Retinal pigment epithelial cell (primary cell): ENCODE measurements at regions not wholly inside any gene's neighbourhood (a gene's known extent, or its start where the extent isn't known, plus 50 kb on each side); places are given as distances from the start of the nearest gene placed in this dataset.

Experiments used
- DNase-seq: peaks from one replicate; pipeline ENCODE4 v3.0.0-alpha.2; 2010; ENCODE audit warnings: low read depth
- H3K4me3 ChIP-seq: 2 replicates; pipeline ENCODE4 v1.5.1; 2011; ENCODE audit warnings: mild to moderate bottlenecking, low read length, control low read depth, moderate library complexity
- CTCF ChIP-seq: conservative IDR thresholded peaks from 2 replicates; pipeline ENCODE4 v1.5.1; 2011; ENCODE audit warnings: low read depth, low read length, control low read depth, inconsistent platforms

GRCh38 chr3:101096444-101096843, 103.2 kb upstream of the ABI3BP start:
- DNase-seq, result no peak
- no peak for TF ChIP-seq CTCF
- H3K4me3 ChIP-seq, result no peak overlapping the region

- H3K4me3 ChIP-seq, result no peak overlapping the region
- TF ChIP-seq CTCF, result no peak
- DNase-seq, result no peak
Measured at GRCh38 chr3:101095693-101096430, 102.6 kb upstream of the ABI3BP start.

- no peak for TF ChIP-seq CTCF
- DNase-seq, result no peak
- no peak overlapping the region for H3K4me3 ChIP-seq
Measured at GRCh38 chr3:101091489-101091888, 98.3 kb upstream of the ABI3BP start.

GRCh38 chr3:101085752-101086151, 92.5 kb upstream of the ABI3BP start:
- H3K4me3 ChIP-seq, result no peak overlapping the region
- TF ChIP-seq CTCF, result no peak
- no peak for DNase-seq

- DNase-seq, result no peak
- TF ChIP-seq CTCF, result no peak
- H3K4me3 ChIP-seq, result no peak overlapping the region
Measured at GRCh38 chr3:101084404-101084803, 91.2 kb upstream of the ABI3BP start.

- TF ChIP-seq CTCF, result no peak
- no peak for DNase-seq
- H3K4me3 ChIP-seq, result no peak overlapping the region
Measured at GRCh38 chr3:101081999-101082398, 88.8 kb upstream of the ABI3BP start.

- DNase-seq, result no peak
- TF ChIP-seq CTCF, result no peak
- H3K4me3 ChIP-seq, result no peak overlapping the region
Measured at GRCh38 chr3:101081446-101081845, 88.2 kb upstream of the ABI3BP start.
